ENCODE measurements at regions not wholly inside any gene's neighbourhood (a gene's known extent, or its start where the extent isn't known, plus 50 kb on each side); places are given as distances from the start of the nearest gene placed in this dataset.

DNA sequence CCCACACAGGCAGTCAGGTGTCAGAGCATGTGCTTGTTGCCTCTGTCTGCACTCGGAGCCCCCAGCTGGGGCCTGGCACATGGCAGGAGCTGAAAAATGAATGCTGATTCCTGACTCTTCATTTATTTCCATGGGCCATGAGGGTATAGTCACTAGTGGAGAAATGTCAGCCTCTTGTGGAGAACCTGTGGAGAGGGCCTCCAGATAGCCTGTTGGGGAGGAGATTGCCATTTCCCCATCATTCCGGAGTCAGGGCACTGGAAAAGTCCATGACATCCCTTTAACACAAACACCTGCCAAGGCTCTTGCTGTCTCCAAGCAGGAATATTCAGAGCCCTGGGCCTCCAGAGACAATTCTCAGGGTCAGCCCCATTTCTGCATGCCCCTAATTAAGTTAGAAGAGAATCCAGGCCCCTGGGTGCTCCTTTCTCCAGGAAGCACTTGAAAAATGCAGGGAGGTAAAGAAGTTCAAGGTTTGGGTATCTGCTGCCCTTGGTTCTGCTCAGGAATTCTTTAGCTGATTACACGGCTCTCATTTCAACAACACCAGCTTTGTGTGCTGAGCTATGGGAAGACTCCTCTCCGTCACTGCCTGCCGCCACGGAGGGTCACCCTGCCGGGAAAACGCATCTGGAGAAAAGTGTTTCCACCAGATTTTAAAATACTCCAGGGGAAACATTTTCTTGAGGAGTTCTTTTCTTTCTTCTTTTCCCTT, 311.3 kb downstream of the MYCN start:
- Histone ChIP-seq H3K9ac (ENCODE audit: low read depth in 1 of 2, low read length in 2 of 2) (no peak overlapping the region), H3K4me3 (ENCODE audit: low read depth in 1 of 3, low read length in 3 of 3) (no peak overlapping the region), H3K36me3 (ENCODE audit: control insufficient read depth in 4 of 4, insufficient read depth in 3 of 4, low read depth in 1 of 4, low read length in 3 of 4) (no peaks in the 10 kb centered on the region), H3K27ac (ENCODE audit: low read depth in 1 of 2, low read length in 2 of 2) (no peak overlapping the region), H3K27me3 (ENCODE audit: control insufficient read depth in 4 of 4, insufficient read depth in 4 of 4, low read length in 3 of 4) (peaks cover 0 to 2% (median 0%) of the 10 kb centered on the region in 4 donors), H3K9me3 (ENCODE audit: control insufficient read depth in 4 of 4, low read length in 3 of 4) (no peaks in the 10 kb centered on the region), H3K4me1 (ENCODE audit: control insufficient read depth in 4 of 4, insufficient read depth in 4 of 4, low read length in 3 of 4) (no peaks in the 10 kb centered on the region)
- 82% methylated on average over 8 of the region's 8 CpGs for WGBS
- TF ChIP-seq FOXA2 (IDR thresholded peaks at IDR 0.05): no peak
- no peak for TF ChIP-seq RAD21 (IDR thresholded peaks at IDR 0.05)
- DNase-seq (ENCODE audit: low spot score): no peak

GRCh38 chr2:16250886-16251285, 310.5 kb downstream of the MYCN start:
- no peak for TF ChIP-seq TAF1 (conservative IDR thresholded peaks at IDR 0.05)
- TF ChIP-seq ZBTB33 (IDR thresholded peaks at IDR 0.05): no peak
- TF ChIP-seq RXRA (IDR thresholded peaks at IDR 0.05): no peak
- no peak for TF ChIP-seq NR2F2 (IDR thresholded peaks at IDR 0.05)
- no peak for TF ChIP-seq YY1 (IDR thresholded peaks at IDR 0.05)
- TF ChIP-seq EGR1 (IDR thresholded peaks at IDR 0.05; ENCODE audit: low read depth in 2 of 2): no peak
- TF ChIP-seq, protein P1, sequence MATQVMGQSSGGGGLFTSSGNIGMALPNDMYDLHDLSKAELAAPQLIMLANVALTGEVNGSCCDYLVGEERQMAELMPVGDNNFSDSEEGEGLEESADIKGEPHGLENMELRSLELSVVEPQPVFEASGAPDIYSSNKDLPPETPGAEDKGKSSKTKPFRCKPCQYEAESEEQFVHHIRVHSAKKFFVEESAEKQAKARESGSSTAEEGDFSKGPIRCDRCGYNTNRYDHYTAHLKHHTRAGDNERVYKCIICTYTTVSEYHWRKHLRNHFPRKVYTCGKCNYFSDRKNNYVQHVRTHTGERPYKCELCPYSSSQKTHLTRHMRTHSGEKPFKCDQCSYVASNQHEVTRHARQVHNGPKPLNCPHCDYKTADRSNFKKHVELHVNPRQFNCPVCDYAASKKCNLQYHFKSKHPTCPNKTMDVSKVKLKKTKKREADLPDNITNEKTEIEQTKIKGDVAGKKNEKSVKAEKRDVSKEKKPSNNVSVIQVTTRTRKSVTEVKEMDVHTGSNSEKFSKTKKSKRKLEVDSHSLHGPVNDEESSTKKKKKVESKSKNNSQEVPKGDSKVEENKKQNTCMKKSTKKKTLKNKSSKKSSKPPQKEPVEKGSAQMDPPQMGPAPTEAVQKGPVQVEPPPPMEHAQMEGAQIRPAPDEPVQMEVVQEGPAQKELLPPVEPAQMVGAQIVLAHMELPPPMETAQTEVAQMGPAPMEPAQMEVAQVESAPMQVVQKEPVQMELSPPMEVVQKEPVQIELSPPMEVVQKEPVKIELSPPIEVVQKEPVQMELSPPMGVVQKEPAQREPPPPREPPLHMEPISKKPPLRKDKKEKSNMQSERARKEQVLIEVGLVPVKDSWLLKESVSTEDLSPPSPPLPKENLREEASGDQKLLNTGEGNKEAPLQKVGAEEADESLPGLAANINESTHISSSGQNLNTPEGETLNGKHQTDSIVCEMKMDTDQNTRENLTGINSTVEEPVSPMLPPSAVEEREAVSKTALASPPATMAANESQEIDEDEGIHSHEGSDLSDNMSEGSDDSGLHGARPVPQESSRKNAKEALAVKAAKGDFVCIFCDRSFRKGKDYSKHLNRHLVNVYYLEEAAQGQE (IDR thresholded peaks at IDR 0.05): no peak
- no peak for TF ChIP-seq FOXA2 (IDR thresholded peaks at IDR 0.05)
- TF ChIP-seq RAD21 (IDR thresholded peaks at IDR 0.05): no peak
- Histone ChIP-seq H3K27me3 (ENCODE audit: control insufficient read depth in 4 of 4, insufficient read depth in 4 of 4, low read length in 3 of 4) (peaks cover 0 to 2% (median 0%) of the 10 kb centered on the region in 4 donors), H3K9ac (ENCODE audit: low read depth in 1 of 2, low read length in 2 of 2) (no peak overlapping the region), H3K4me3 (ENCODE audit: low read depth in 1 of 3, low read length in 3 of 3) (no peak overlapping the region), H3K36me3 (ENCODE audit: control insufficient read depth in 4 of 4, insufficient read depth in 3 of 4, low read depth in 1 of 4, low read length in 3 of 4) (no peaks in the 10 kb centered on the region), H3K4me1 (ENCODE audit: control insufficient read depth in 4 of 4, insufficient read depth in 4 of 4, low read length in 3 of 4) (no peaks in the 10 kb centered on the region), H3K27ac (ENCODE audit: low read depth in 1 of 2, low read length in 2 of 2) (no peak overlapping the region), H3K9me3 (ENCODE audit: control insufficient read depth in 4 of 4, low read length in 3 of 4) (no peaks in the 10 kb centered on the region)
- WGBS: 88% methylated on average over 5 of the region's 5 CpGs
- no peak for DNase-seq (ENCODE audit: low spot score)

- TF ChIP-seq HNF4A (conservative IDR thresholded peaks at IDR 0.05): no peak
- TF ChIP-seq FOXA1 (IDR thresholded peaks at IDR 0.05): no peak
- TF ChIP-seq ATF3 (IDR thresholded peaks at IDR 0.05): no peak
- no peak for TF ChIP-seq RAD21 (IDR thresholded peaks at IDR 0.05)
- TF ChIP-seq FOXA2 (IDR thresholded peaks at IDR 0.05): no peak
- no peak for TF ChIP-seq ZBTB33 (IDR thresholded peaks at IDR 0.05)
- H3K27ac ChIP-seq (ENCODE audit: low read depth in 1 of 2, low read length in 2 of 2): no peak overlapping the region
- no peaks in the 10 kb centered on the region for H3K4me1 ChIP-seq (ENCODE audit: control insufficient read depth in 4 of 4, insufficient read depth in 4 of 4, low read length in 3 of 4)
- no peaks in the 10 kb centered on the region for H3K36me3 ChIP-seq (ENCODE audit: control insufficient read depth in 4 of 4, insufficient read depth in 3 of 4, low read depth in 1 of 4, low read length in 3 of 4)
- 89% methylated on average over 8 of the region's 8 CpGs for whole genome bisulfite sequencing
- H3K9ac ChIP-seq (ENCODE audit: low read depth in 1 of 2, low read length in 2 of 2): no peak overlapping the region
- H3K27me3 ChIP-seq (ENCODE audit: control insufficient read depth in 4 of 4, insufficient read depth in 4 of 4, low read length in 3 of 4): peaks cover 0 to 2% (median 0%) of the 10 kb centered on the region in 4 donors
- no peaks in the 10 kb centered on the region for H3K9me3 ChIP-seq (ENCODE audit: control insufficient read depth in 4 of 4, low read length in 3 of 4)
- no peak overlapping the region for H3K4me3 ChIP-seq (ENCODE audit: low read depth in 1 of 3, low read length in 3 of 3)
- DNase-seq (ENCODE audit: low spot score): no peak
Measured at GRCh38 chr2:16250466-16250865, 310.1 kb downstream of the MYCN start.
